H1 (cell line): ENCODE measurements at regions not wholly inside any gene's neighbourhood (a gene's known extent, or its start where the extent isn't known, plus 50 kb on each side); places are given as distances from the start of the nearest gene placed in this dataset.

Source experiments
- BCL11A ChIP-seq, 2 experiments: IDR thresholded peaks; one replicate each; pipeline ENCODE4 v1.6.1; 2011; ENCODE audit warnings: low read depth in 2 of 2, low read length in 2 of 2, mild to moderate bottlenecking in 2 of 2
- CHD2 ChIP-seq: IDR thresholded peaks from 2 replicates; pipeline ENCODE4 v1.6.1; 2012; ENCODE audit warnings: low read length, improper control_type of control experiment
- CTCF ChIP-seq, 3 experiments: IDR thresholded peaks; 1 replicate in 2 of 3; 2 replicates in 1 of 3; pipeline versions ENCODE4 v1.5.1 to v1.6.1; 2011; ENCODE audit warnings: low read length in 3 of 3, mild to moderate bottlenecking in 3 of 3, inconsistent platforms in 2 of 3, low read depth in 1 of 3, moderate library complexity in 1 of 3; ENCODE audit not compliant: insufficient read depth in 1 of 3; ENCODE audit errors: control extremely low read depth in 1 of 3
- E2F6 ChIP-seq: IDR thresholded peaks from 2 replicates; pipeline ENCODE4 v1.6.1; 2012; ENCODE audit warnings: inconsistent platforms
- EZH2 ChIP-seq: fragments of 200-600 bp; sonication (generic); IDR thresholded peaks from 2 replicates; pipeline ENCODE4 v1.7.1; 2012; ENCODE audit warnings: low read depth, mild to moderate bottlenecking, moderate library complexity, low read length, inconsistent platforms; ENCODE audit not compliant: severe bottlenecking
- MAFK ChIP-seq: IDR thresholded peaks from 2 replicates; pipeline ENCODE4 v1.6.1; 2012; ENCODE audit warnings: low read depth, mild to moderate bottlenecking, improper control_type of control experiment, low read length
- SAP30 ChIP-seq: fragments of 300-600 bp; sonication (generic); IDR thresholded peaks from 2 replicates; pipeline ENCODE4 v1.7.1; 2012; ENCODE audit warnings: low read length, moderate library complexity, mild to moderate bottlenecking, inconsistent platforms; ENCODE audit not compliant: insufficient read depth, insufficient replicate concordance
- TAF1 ChIP-seq: IDR thresholded peaks from 2 replicates; pipeline ENCODE4 v1.6.1; 2011; ENCODE audit warnings: mild to moderate bottlenecking, low read depth, low read length
- USF2 ChIP-seq: IDR thresholded peaks from 2 replicates; pipeline ENCODE4 v1.6.1; 2011; ENCODE audit warnings: low read length, improper control_type of control experiment

GRCh38 chr14:85788470-85789233 is 258.7 kb downstream of the FLRT2 start:
- TF ChIP-seq MAFK, result peak; percentile 65; the same call in 1 of the 2 replicates
- no peak for TF ChIP-seq TAF1
- no peak for TF ChIP-seq SAP30
- no peak for TF ChIP-seq CHD2
- no peak for TF ChIP-seq BCL11A (IDR thresholded peaks at IDR 0.05; ENCODE audit: low read depth in 2 of 2, low read length in 2 of 2)
- no peak for TF ChIP-seq CTCF (IDR thresholded peaks at IDR 0.05; ENCODE audit: control extremely low read depth in 1 of 3, insufficient read depth in 1 of 3, low read depth in 1 of 3, low read length in 3 of 3)
- TF ChIP-seq EZH2, result no peak
- no peak for TF ChIP-seq USF2
- no peak for TF ChIP-seq E2F6
